GM18870 (cell line): ENCODE measurements at regions not wholly inside any gene's neighbourhood (a gene's known extent, or its start where the extent isn't known, plus 50 kb on each side); places are given as distances from the start of the nearest gene placed in this dataset.
"Not testable (repeated sequence)": the region's sequence is repeated elsewhere in the genome, so short reads cannot be mapped to it uniquely, and the experiment has no call there.

Experiments
- ATAC-seq: cut with Tn5 transposase; IDR thresholded peaks from one replicate; pipeline ENCODE4 v1.9.1; 2021; ENCODE audit warnings: moderate library complexity; ENCODE audit not compliant: unreplicated experiment

DNA sequence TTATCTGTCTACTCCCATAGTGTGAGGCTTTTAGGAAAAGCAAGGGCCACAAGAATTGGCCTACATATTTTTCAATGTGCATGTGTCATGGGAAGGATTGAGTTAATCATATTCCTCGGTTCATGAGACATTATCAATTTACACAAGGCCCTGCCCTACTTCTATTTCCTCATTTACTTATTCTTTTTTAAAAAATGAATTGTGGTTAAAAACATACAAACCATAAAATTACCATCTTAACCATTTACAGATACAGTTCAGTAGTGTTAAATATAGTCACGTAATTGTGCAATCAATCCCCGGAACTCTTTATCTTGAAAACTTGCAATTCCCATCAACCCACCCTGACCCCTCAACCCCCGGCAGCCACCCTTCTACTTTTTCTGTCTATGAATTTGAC is 284.0 kb upstream of the GADL1 start:
- ATAC-seq = no peak

DNA sequence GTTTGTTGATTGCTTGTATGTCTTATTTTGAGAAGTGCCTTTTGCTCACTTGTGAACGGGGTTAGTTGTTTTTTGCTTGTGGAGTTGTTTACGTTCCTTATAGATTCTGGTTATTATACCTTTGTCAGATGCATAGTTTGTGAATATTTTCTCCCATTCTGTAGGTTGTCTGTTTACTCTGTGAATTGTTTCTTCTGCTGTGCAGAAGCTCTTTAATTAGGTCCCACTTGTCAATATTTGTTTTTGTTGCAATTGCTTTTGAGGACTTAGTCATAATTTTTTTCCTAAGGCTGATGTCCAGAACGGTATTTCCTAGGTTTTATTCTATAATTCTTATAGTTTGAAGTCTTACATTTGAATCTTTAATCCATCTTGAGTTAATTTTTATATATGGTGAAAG is 285.3 kb upstream of the GADL1 start:
- ATAC-seq = no peak

DNA sequence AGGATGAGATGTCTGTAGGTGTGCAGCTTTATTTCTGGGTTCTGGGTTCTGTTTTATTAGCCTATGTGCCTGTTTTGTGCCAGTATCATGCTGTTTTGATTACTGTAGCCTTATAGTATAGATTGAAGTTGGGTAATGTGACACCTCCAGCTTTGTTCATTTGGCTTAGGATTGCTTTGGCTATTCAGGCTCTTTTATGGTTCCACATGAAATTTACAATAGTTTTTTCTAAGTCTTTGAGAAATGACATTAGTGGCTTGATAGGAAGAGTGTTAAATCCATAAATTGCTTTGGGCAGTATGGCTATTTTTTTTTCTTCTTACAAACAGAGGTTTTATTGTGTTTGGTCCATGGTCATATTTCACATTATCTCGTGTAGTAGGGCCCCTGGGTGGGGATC is 285.8 kb upstream of the GADL1 start:
- ATAC-seq = no peak

DNA sequence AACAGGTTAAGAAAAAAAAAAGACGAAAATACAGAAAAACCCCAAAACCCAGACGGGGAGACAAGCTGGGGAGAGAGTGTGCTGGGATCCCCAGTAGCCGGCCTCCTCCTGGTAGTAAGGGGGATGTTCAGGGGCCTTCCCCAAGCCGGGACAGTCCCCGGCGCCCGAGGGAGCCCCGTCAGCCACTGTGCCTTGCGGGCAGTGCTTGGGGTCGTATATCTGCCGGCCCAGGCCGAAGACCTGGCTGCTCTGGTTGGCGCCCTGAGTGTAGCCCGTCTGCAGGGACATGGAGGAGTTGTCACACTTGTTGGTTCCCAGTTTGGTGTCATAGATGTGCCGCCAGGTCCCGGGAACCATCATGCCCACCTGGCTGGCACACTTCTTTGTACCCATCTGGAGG is 287.2 kb upstream of the GADL1 start:
- no peak for ATAC-seq

DNA sequence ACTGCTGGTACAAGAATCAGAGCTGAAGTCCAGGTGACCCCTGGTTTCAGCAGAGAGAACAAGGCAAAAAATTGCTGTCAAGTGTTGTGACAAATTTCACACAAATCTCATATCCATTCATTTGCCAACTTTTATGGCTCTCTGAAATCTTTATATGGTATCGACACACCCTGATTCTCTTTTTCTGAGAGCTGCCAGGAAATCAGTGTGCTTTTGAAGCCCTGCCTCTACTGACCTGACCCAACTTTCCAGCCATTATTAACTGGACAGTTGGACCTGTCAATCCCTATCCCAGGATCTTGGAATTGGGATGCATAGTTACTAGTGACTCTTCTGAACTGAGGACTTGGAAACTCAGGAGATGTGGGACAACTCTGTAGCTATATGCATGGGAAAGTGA is 288.2 kb upstream of the GADL1 start:
- ATAC-seq = no peak

DNA sequence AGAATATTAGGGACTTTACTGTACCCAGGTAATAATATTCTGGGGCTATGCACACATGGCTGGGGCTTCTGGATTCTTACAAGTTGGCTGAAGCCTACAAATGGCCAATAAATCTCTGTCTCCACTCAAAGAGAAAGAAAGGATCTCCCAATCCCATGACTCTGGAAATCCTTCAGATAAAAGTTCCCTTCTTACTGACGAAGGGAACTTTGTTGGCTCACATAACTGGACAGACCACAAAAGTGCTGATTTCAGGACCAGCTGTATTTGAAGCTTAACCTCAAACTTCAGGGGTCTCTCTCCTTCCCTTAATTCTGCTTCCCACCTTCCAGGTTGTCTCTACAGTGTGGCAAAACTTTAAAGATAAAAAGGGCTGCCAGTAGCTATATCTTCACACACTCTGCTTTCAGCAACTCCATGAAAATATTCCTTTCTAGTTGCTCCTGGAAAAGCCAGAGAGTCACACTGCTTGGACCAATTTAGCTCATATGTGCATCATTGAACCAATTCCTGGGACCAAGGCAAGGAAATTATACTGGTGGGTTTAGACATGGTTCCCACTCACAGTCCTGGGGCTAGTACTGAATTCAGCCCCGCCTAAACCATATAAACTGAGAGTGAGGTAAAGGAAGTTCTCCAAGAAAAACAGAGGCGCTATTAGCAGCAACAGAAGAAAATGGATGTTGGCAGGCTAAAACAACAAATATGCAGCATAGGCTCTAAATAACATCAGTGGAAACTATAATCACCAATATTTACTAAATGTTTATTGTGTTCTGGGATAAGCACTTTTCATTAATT is 290.0 kb upstream of the GADL1 start:
- ATAC-seq = no peak

DNA sequence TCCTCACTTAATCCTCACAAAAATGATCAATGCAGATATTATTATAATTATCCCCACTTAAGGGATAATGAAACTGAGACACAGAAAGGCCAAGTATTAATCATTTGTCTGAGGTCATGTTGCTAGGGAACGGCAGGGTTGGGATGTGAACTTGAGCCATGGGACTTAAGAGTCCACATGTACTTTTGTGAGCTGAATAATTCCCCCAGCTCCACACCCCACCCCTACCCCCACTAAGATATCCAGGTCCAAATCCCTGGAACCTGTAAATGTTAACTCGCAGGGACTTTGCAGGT is 290.5 kb upstream of the GADL1 start:
- ATAC-seq = no peak

DNA sequence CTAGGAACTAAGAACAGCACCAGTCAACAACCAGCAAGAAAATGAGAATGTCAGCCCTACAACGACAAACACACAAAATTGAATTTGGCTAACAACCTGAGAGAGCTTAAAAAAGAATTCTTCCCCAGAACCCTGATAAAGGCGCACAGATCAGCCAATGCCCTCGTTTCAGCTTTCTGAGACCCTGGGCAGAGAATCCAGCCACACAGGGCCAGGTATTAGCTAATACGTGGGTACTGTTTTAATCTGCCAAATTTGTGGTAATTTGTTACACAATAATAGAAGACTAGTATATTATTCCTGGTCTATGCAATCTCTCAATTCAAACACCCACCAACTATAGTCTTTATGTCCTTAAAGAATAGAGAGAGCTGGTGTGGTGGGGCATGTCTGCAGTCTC is 291.6 kb upstream of the GADL1 start:
- no peak for ATAC-seq

DNA sequence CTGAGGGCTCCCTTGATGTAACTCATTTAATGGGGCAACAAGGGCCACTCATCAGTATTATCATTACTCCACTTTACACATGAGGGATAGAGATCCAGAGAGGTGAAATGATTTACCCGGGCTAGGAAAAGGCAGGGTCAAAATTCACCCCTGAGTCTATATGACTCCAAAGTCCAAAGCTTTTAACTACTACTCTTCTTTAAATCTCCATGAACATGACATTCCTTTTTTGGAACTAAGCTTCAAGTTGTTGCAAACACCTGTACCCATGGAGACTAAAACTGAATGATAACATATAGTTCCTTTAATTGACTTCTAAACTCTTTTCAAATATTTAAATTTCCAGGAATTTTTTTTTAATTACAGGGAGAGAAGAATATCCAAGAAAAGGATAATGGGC is 292.9 kb upstream of the GADL1 start:
- no peak for ATAC-seq

DNA sequence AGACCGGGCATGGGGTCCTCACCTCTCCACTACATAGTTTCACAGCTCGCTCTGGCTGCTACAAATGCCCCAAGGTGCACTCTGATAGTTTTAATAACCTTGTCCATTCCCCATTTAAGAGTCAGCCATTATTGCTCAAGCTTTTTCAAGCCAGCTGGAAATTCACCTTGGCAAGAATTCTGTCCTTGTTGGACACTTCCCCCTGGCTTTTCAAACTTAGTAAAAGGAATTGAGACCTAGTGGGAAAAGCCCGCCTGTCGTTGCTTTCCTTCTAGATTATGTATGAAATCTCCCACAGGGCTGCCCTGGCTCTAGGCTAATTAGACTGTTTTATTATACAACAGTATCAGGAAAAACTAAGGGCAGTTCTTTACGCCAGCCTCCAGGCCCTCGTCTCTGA is 293.7 kb upstream of the GADL1 start:
- no peak for ATAC-seq

DNA sequence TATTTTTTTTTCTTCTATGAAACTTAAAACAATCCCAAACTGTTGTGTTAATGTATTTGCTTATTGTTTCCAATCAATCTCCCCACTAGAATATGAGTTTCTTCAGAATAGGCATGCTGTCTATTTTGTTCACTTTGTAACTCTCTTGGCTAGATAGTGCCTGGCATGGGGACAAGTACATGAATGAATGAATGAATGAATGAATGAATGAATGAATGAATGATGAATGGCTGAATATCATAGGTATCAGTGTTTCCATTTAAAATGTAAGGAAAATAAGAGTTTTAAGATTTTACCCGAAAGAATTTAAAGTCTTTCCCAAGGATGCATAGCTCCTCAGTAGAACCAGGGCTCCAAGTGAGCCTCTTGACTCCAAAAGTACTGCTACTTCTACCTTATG is 294.9 kb upstream of the GADL1 start:
- ATAC-seq = no peak

DNA sequence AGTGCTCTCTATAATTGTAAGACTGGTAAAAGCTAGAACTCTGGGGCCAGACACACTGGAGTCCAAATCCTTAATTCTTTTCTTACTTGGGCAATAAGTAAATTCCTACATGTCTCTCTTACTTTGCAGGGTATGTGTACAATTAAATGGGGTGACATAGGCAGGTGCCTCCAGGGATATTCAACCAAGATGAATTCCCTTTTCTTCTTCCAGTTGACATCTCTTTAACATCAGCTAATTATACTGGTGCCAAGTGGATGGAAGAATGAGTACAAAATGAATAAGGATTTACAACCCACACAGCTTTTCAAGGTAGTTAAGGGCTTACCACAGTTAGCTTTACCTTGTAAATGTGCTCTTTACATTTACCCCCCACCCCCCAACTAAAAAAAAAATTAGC is 295.5 kb upstream of the GADL1 start:
- no peak for ATAC-seq

DNA sequence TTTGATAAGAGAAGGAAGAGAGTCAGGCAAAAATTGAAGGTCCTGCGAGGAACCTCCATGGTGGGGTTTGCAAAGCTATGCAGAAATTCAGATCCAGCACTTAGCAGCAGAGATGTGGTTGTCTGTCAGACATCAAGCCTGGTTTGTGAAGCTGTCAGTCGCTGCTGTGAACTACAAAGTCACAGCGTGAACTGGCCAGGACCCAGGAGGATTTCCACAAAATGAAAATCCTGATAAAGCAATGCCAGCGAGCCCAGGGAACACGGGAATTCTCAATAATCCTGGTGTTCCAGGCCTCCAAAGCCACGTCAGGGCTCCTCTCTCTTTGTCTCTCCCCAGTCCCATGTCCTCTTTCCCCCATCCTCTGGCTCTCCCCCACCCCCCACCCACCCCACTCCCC is 296.9 kb upstream of the GADL1 start:
- ATAC-seq = no peak

DNA sequence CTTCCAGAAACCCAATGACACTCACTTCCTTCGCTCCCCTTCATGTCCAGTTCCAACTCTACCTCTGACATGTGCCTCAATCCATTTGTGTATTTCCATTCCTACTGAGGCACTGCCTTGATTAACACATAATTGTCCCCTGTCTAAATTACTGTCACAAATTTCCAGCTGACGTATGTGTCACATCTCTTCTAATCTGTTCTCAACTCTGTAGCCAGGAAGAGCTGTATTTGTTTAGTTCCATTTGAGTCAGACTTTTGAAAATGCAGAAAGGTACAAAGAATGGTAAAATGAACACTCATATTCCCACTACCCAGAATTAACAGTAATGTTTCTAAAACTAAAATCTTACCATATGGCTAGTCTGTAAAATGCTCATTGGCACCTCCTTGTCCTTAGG is 299.0 kb upstream of the GADL1 start:
- ATAC-seq = no peak

DNA sequence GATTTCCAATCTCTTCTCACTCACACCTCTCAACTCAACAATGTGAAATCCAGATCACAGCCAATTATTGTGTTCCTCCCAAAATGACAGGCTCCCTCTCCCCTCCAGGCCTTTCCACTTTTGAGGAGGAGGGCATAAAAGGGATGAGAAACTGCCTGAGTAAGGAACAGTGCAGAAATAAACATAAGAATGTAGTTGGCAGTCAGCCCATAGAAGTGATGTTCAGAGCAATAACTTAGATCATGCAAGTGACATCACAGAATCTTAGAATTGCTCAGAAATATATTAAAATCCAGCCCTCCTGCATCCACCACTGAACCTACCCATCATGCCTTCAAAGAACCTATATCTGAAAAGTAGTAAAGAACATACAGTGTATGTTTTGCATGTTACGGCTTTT is 299.4 kb upstream of the GADL1 start:
- no peak for ATAC-seq

DNA sequence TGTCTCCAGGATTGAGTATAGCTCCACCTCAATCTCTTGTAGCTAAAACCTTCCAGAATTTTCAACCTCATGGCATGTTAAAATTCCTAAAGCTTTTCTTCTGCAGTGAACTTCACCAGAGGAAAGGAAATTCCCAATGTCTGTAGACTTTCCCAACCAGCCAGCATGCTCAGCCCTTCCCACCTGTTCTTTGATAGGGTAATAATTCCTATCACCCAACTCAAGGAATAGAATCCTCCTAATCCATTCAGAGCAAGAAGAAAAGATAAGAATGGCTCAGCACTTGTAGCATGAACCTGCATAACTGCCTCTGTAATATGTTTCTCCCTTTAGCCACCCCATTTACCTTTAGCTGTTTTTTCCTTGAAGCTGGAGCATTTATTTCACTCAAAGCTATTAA is 301.8 kb upstream of the GADL1 start:
- no peak for ATAC-seq

DNA sequence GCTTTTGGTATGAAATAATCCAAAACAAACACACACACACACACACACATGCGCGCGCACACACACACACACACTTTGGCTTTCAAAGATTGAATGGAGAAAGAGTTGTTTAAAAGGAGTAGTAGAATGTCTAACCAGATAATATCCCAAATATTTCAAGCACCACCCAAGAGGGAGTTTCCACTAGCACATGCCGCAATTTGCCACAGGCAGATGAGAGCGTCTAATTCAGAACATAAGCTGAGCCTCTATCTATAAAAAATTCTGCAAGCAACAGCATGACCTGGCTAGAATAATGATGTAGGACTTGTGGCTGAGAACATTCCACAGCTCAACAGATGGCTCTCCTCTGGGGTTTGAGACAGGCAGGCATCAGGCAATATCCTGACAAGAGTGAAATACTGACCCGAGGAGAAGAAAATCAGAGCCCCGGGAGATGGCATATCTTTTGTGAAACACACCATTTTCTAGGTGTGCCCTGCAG is 302.5 kb upstream of the GADL1 start:
- no peak for ATAC-seq

DNA sequence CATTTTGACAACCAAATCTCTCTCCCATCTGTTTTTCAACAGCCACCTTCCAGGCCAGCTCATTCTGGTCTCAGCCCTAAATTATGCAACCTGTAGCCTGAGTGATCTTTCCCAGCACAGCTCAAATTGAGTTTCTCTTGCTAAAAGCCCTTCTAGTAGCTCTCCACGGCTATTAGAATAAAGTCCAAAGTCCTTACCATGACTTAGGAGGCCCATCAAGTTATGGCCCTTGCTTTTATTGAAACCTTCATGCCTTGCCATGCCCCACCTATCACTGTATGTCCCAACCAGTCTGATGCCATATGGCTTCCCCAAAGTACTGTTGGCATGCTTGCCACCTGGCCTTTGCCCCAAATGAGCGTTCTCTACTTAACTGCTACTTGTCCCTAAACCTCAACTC is 303.5 kb upstream of the GADL1 start:
- ATAC-seq = no peak

DNA sequence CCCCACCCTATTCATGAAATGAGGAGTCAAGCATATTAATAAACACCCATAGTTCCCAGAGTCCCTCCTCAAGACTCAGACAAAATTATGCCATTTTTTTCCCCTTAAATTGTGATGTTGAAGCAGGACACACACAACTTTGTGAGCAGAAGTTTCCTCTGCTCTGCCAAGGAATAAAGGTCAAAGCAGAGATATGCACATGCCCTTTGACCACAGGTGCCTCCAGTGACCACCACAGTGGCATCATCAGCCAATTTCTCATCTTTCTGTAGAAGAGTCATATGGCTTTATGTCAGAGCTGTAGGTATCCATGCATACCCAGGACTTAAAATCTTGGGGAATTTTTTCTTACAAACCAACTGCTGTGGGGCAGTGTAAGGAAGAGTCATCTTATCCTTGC is 304.4 kb upstream of the GADL1 start:
- ATAC-seq = no peak

DNA sequence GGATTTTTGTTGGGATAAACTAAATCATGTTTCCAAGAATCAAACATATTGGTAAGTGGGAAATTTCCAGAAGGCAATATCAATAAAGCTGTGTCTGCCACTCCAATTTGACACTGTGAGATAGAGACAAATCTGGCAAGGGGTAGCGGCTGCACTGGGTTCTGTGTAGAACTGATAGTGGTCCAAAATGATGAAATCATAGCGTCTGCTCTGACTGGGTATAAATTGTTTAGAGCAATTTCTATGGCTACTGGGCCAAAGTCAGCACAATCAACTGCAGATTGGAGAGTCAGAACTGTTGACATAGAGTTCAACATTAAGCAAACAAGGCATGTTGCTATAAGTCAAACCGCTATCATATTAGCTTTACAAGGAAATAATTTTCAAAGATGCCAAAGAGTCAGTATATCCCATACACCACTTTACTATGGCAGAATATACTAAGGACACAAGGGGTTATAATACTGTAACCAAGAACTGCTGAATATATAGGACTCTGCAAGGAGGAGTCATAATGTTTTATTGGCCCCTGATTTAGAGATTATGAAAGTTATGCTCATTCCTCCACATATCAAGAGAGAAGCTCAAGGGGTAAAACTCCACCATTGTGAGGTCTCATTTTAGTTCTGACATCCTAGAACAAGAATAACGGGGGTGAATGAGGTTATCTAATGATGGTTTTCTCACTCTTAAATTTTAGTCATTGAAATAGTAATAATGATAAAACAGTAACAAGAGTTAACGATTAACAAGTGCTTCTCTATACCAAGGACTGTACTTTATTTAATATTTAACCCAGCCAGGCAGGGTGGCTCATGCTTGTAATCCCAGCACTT is 309.7 kb upstream of the GADL1 start:
- no peak for ATAC-seq

DNA sequence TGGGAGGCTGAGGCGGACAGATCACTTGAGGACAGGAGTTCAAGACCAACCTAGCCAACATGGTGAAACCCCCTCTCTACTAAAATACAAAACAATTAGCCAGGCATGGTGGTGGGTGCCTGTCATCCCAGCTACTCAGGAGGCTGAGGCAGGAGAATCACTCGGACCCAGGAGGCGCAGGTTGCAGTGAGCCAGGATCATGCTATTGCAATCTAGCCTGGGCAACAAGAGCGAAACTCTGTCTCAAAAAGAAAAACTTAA is 310.3 kb upstream of the GADL1 start:
- not testable (repeated sequence) for ATAC-seq

DNA sequence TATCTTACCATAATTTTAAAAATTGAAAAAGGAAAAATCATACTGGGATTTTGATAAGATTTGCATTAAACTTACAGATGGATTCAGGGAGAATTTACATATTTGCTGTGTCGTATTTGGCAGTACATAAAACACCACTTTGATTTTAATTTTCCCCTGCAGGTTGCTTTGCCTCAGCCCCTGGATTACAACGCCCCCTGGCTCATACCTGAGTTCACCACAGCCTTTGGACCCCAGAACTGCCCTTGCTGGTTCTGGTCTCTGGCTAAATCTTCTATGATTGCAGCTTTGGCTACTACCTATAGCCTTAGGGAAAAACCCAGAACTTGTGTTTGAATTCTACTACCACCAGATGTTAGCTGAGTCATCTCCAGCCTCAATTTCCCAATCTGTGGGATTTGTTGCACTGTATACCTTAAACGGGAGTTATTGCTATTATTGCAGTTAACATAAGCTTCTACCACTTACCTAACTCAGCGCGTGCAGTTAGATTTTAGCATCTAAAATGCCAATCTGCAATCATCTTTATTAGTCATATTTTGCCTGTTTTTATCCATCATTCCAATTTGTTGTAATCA is 315.7 kb upstream of the GADL1 start:
- no peak for ATAC-seq
